GM18517 (cell line): ENCODE measurements at regions not wholly inside any gene's neighbourhood (a gene's known extent, or its start where the extent isn't known, plus 50 kb on each side); places are given as distances from the start of the nearest gene placed in this dataset.
"Not testable (repeated sequence)": the region's sequence is repeated elsewhere in the genome, so short reads cannot be mapped to it uniquely, and the experiment has no call there.

Experiments
- ATAC-seq: cut with Tn5 transposase; IDR thresholded peaks from one replicate; pipeline ENCODE4 v1.9.1; 2021; ENCODE audit warnings: mild to moderate bottlenecking, moderate library complexity; ENCODE audit not compliant: unreplicated experiment

- not testable (repeated sequence) for ATAC-seq
These were observed 306.4 kb downstream of the SEMA3D start for GRCh38 chr7:84880326-84880997.

GRCh38 chr7:84879570-84880325 is 307.1 kb downstream of the SEMA3D start:
- ATAC-seq = no peak

- no peak for ATAC-seq
These were observed 308.8 kb downstream of the SEMA3D start for GRCh38 chr7:84877943-84878570.

- no peak for ATAC-seq
These were observed 310.6 kb downstream of the SEMA3D start for GRCh38 chr7:84876061-84876821.

- no peak for ATAC-seq
These were observed 321.3 kb downstream of the SEMA3D start for GRCh38 chr7:84865560-84865959.

DNA sequence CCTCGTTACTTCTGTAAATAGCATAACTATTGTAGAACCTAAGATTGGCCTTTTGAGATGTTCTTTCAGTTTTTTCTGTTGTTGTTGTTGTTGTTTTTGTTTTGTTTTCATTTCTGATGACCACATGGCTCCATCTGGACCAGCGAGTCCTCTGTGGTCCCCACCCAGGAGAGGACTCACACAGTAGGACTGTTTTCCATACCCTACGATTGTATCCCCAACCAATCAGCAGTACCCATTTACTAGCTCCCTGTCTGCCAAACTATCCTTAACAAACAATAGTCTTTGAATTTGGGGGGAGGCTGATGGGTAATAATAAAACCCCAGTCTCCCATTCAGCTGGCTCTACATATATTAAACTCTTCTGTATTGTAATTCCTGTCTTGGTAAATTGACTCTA is 329.5 kb downstream of the SEMA3D start:
- ATAC-seq = no peak

GRCh38 chr7:84855758-84856157 is 331.1 kb downstream of the SEMA3D start:
- ATAC-seq = no peak

DNA sequence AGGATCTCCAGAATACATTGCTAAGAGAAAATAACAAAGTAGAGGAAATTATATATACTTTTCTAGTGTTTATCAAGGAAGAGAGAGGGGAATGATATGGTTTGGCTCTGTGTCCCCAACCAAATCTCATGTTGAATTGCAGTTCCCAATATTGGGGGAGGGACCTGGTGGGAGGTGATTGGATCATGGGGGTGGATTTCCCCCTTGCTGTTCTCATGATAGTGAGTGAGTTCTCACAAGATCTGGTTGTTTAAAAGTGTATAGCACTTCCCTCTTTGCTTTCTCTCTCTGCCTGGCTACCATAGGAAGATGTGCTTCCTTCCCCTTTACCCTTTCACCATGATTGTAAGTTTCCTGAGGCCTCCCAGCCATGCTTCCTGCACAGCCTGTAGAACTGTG is 337.9 kb downstream of the SEMA3D start:
- not testable (repeated sequence) for ATAC-seq

- ATAC-seq = no peak
These were observed 338.5 kb downstream of the SEMA3D start for GRCh38 chr7:84848219-84848973.

- ATAC-seq = no peak
These were observed 339.1 kb downstream of the SEMA3D start for GRCh38 chr7:84847790-84848189.

GRCh38 chr7:84847038-84847437 is 339.8 kb downstream of the SEMA3D start:
- ATAC-seq = no peak

DNA sequence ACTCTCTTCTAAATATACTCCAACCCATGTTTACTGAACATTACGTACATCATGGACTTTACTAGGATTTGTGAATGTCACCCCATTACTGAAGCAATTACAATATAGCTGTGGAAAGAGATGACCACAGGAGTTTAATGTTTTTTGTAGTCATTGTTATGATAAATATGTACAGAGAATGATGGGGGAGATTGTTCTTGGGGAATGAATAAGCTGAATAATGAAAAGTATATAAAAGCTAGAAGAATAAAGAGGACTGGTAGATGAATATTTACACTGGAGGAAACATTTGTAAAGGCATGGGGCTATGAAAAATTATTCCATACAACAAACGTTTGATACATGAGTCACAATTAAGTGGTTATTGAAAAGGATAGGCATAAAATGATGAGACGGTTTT is 340.9 kb downstream of the SEMA3D start:
- ATAC-seq = no peak

GRCh38 chr7:84844771-84845170 is 342.1 kb downstream of the SEMA3D start:
- ATAC-seq = no peak

GRCh38 chr7:84841809-84842208 is 345.0 kb downstream of the SEMA3D start:
- ATAC-seq = no peak

DNA sequence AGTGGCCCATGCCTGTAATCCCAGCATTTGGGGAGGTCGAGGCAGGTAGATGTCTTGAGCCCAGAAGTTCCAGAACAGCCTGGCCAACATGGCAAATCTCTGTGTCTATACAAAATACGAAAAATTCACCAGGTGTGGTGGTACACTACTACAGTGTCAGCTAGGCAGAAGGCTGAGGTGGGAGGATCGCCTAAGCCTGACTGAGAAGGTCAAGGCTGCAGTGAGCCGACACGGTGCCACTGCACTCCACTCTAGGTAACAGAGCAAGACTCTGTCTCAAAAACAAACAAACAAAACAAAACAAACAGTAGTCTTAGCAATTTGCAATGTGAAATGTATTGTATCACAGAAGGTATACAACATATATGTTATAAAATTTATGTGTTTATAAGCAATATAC is 348.0 kb downstream of the SEMA3D start:
- ATAC-seq = no peak

GRCh38 chr7:84837405-84837804 is 349.5 kb downstream of the SEMA3D start:
- no peak for ATAC-seq

DNA sequence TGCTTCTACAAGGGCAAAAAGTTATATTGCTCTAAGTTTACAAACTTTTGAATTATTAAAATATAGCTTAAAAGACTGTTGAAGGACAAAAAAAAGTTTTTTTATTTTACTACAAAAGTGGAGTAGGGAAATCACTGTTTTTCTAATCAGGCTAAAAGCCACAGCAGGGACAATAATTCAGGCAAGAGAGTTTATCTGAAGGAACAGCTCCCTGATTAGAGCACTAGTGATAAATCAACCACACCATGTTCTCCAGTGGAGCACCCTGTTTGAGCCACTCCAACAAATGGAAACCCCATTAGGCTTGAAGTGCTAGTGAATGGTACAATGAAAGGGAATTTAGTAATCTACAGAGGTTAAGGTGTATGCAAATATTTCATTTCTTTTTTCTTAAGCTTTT is 357.1 kb downstream of the SEMA3D start:
- ATAC-seq = no peak

- no peak for ATAC-seq
These were observed 362.7 kb downstream of the SEMA3D start for GRCh38 chr7:84824057-84824651.

- no peak for ATAC-seq
These were observed 363.3 kb downstream of the SEMA3D start for GRCh38 chr7:84823530-84823929.

DNA sequence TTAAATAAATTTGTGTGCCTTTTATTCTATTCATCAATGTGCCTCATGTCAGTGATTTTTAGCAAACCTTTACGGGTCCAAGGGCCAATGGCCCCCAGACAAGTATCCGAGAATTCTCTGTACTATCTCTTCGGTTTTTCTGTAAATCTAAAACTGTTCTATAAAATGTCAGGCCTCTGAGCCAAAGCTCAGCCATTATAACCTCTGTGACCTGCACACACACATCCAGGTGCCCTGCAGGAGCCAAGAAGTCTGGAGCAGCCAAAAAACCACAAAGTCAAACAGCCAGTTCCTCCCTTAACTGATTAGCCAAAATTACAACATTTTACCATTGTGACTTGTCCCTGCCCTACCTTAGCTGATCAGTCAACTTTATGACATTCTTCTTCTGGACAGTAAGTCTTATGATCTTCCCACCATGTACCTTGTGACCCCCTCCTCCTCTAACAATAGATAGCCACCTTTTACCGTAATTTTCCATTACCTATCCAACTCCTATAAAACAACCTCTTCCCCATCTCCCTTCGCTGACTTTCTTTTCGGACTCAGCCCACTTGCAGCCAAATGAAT is 363.8 kb downstream of the SEMA3D start:
- ATAC-seq = no peak
